Peyer's patch (tissue), 4 donors: ENCODE measurements at regions not wholly inside any gene's neighbourhood (a gene's known extent, or its start where the extent isn't known, plus 50 kb on each side); places are given as distances from the start of the nearest gene placed in this dataset.

Experiments used
- CTCF ChIP-seq, 6 experiments: fragments of 450-650 bp in 4 of 6; fragments of 200-600 bp in 2 of 6; sonication (generic) in 1 of 6; IDR thresholded peaks; one replicate each; pipeline ENCODE4 v1.5.1; 2017 to 2019; ENCODE audit warnings: antibody characterized with exemption in 6 of 6, mild to moderate bottlenecking in 3 of 6, moderate library complexity in 1 of 6
- POLR2A ChIP-seq, 2 donors: fragments of 450-650 bp; IDR thresholded peaks; one replicate each; pipeline ENCODE4 v1.5.1; 2017; ENCODE audit warnings: antibody characterized with exemption in 2 of 2, mild to moderate bottlenecking in 2 of 2, moderate library complexity in 2 of 2

- TF ChIP-seq CTCF (IDR thresholded peaks at IDR 0.05) (no peak), POLR2A (IDR thresholded peaks at IDR 0.05) (no peak)
These were observed 215.7 kb upstream of the FOXF1 start for GRCh38 chr16:86294535-86295196.
